Stimulated activated CD8-positive, alpha-beta memory T cell treated with anti-CD3 and anti-CD28 coated beads, Interleukin-12 subunit alpha, Interleukin-12 subunit beta, amount 100 ng/mL, for 4 hours (primary cell): ENCODE measurements at regions not wholly inside any gene's neighbourhood (a gene's known extent, or its start where the extent isn't known, plus 50 kb on each side); places are given as distances from the start of the nearest gene placed in this dataset.
"Not testable (repeated sequence)": the region's sequence is repeated elsewhere in the genome, so short reads cannot be mapped to it uniquely, and the experiment has no call there.

Source experiments
- DNase-seq: peaks from one replicate; pipeline ENCODE4 v3.0.0-alpha.2; 2020; ENCODE audit warnings: low read depth

GRCh38 chr6:130610303-130610702 is 216.9 kb upstream of the SMLR1 start:
- no peak for DNase-seq

GRCh38 chr6:130611366-130611765 is 215.8 kb upstream of the SMLR1 start:
- no peak for DNase-seq

- no peak for DNase-seq
These were observed 214.0 kb upstream of the SMLR1 start for GRCh38 chr6:130613176-130613575.

GRCh38 chr6:130615816-130616215 is 211.4 kb upstream of the SMLR1 start:
- DNase-seq = no peak

GRCh38 chr6:130617658-130618057 is 209.5 kb upstream of the SMLR1 start:
- no peak for DNase-seq

DNA sequence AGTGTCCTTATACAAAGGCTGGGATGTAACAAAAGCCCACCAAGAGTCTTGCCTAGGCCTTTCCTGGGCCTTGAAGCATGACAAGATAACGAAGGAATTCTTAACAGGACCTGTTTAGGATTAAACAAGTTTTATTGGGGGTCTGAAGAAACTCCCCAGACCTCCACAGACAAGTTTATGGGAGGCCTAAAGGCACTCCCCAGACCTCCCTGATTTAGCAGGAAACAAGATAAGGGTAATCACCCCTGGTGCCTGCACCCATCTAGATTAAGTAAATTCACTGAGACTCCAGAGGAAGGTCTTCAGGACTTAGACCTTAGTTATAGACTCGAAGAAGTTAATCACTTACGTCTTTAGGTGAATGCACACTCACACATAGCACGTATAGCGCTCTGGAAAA is 208.4 kb upstream of the SMLR1 start:
- not testable (repeated sequence) for DNase-seq

- DNase-seq = no peak
These were observed 206.8 kb upstream of the SMLR1 start for GRCh38 chr6:130620338-130620781.

GRCh38 chr6:130622142-130622541 is 205.1 kb upstream of the SMLR1 start:
- no peak for DNase-seq

DNA sequence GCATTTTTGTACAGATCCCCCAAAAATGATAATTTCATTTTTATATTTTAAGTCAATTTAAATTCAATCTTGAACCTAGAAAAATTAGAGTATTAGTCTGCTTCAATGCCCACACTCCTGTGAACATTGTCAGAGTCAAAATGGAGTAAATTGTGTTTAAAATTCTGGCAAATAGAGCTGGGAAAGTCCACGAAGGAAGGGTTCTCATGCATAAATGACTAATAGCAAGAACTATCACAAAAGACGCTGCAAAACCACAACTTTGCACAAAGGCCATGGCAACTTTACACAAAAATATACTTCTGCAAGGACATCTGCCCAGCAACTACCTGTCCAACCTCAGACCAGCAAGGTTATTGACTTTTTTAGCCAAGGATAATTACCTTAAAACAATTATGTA is 203.2 kb upstream of the SMLR1 start:
- no peak for DNase-seq

GRCh38 chr6:130625825-130626527 is 201.2 kb upstream of the SMLR1 start:
- DNase-seq = no peak

DNA sequence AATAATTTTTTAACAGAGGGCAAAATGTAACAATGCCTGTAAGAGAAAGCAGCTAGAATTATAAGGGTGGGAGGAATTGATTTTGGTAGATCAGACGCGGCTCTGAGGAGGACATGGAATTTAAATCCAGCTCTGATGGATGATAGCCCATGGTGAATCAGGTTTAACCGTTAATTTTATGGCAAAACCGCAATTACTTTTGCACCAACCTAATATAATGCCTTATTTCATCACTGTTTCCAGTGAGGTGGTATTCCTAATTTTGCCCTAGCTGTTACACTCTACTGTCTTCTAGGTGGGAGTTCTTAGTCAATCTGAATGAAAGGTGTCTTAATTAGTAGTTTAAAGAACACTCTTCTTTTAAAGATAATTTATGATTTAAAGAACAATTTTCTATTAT is 198.3 kb upstream of the SMLR1 start:
- no peak for DNase-seq

DNA sequence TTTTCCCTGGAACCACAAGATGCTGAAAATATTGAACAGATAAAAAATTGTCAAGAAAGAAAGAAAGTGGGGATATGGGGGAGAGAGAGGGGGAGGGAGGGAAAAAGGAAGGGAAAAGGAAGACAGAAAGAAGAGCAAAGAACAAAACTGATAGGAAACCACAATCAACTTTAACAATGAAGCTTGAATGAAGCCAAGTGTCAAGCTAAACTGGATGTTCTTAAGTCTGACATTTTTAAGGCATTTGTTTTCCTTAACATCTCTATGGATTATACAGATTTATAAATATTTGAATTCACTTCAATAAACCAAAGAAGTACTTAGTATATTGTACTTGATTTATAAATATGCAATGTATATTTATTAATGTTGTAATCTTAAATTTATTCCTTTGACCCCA is 197.6 kb upstream of the SMLR1 start:
- DNase-seq = no peak

GRCh38 chr6:130632277-130632676 is 194.9 kb upstream of the SMLR1 start:
- DNase-seq = no peak

GRCh38 chr6:130632897-130633296 is 194.3 kb upstream of the SMLR1 start:
- no peak for DNase-seq

- DNase-seq = no peak
These were observed 183.8 kb upstream of the SMLR1 start for GRCh38 chr6:130643361-130643760.

GRCh38 chr6:130644175-130644574 is 183.0 kb upstream of the SMLR1 start:
- DNase-seq = no peak

- not testable (repeated sequence) for DNase-seq
These were observed 182.4 kb upstream of the SMLR1 start for GRCh38 chr6:130644769-130645168.

- DNase-seq = no peak
These were observed 180.0 kb upstream of the SMLR1 start for GRCh38 chr6:130647246-130647645.

DNA sequence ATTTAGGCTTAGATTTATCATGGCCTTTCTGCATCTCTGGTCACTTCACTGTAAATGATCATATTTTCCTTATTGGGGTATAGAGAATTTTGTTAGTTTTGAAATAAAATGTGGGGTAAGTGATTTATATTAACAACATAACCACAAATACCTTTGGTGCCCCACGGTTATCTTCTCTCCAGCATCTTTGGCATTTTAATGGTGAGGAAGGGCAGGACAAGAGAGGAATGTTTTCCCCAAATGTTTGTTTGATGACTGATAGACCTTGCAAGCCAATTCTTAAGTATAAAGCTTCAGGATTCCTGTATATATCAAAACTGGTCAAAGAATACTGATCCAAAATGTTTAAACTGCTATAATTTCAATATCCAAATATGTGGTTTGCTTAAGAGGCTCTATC is 171.6 kb upstream of the SMLR1 start:
- DNase-seq = no peak

- no peak for DNase-seq
These were observed 166.1 kb upstream of the SMLR1 start for GRCh38 chr6:130661077-130661476.

- DNase-seq = no peak
These were observed 160.4 kb upstream of the SMLR1 start for GRCh38 chr6:130666786-130667185.

GRCh38 chr6:130670142-130670541 is 157.1 kb upstream of the SMLR1 start:
- DNase-seq = no peak

GRCh38 chr6:130671119-130671518 is 156.1 kb upstream of the SMLR1 start:
- DNase-seq = no peak

DNA sequence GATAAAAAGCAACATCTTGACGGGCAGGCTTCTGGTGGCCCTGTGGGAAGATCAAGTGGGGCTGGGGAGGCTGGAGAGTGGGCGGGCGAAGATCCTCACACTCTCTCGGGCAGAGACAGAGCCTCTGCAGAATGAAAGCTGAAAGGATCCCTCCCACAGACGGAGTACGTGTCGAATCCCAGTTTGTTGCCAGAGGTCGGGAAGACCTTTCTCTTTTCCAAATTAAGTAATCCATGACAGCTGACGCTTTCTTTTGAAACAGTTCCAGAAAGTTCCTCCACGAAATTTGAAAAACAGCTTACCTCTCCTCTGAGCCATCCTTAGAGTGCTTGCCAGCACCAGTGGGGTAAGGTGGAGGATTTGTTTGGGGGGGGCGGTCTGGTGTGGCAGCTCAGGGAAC is 155.6 kb upstream of the SMLR1 start:
- DNase-seq = no peak
